CD4-positive, alpha-beta T cell treated with Interleukin-21 for 1 hour (primary cell): ENCODE measurements at regions not wholly inside any gene's neighbourhood (a gene's known extent, or its start where the extent isn't known, plus 50 kb on each side); places are given as distances from the start of the nearest gene placed in this dataset.
"Not testable (repeated sequence)": the region's sequence is repeated elsewhere in the genome, so short reads cannot be mapped to it uniquely, and the experiment has no call there.

Experiments
- DNase-seq: peaks from one replicate; pipeline ENCODE4 v3.0.0-alpha.2; 2020

GRCh38 chr9:90046317-90046861 lies 441.6 kb downstream of the GADD45G start:
- no peak for DNase-seq

GRCh38 chr9:90047828-90048227 lies 443.0 kb downstream of the GADD45G start:
- DNase-seq, result no peak

- no peak for DNase-seq
Observed at GRCh38 chr9:90052366-90052765, 447.6 kb downstream of the GADD45G start.

- DNase-seq, result no peak
Observed at GRCh38 chr9:90053027-90053426, 448.2 kb downstream of the GADD45G start.

- DNase-seq, result no peak
Observed at GRCh38 chr9:90054810-90055209, 450.0 kb downstream of the GADD45G start.

- DNase-seq, result no peak
Observed at GRCh38 chr9:90055226-90055625, 450.4 kb downstream of the GADD45G start.

GRCh38 chr9:90057361-90057760 lies 452.5 kb downstream of the GADD45G start:
- no peak for DNase-seq

- DNase-seq, result no peak
Observed at GRCh38 chr9:90058182-90058763, 453.5 kb downstream of the GADD45G start.

- DNase-seq, result no peak
Observed at GRCh38 chr9:90059436-90059835, 454.6 kb downstream of the GADD45G start.

- no peak for DNase-seq
Observed at GRCh38 chr9:90060256-90060655, 455.4 kb downstream of the GADD45G start.

- DNase-seq, result no peak
Observed at GRCh38 chr9:90061187-90061586, 456.4 kb downstream of the GADD45G start.

- DNase-seq, result no peak
Observed at GRCh38 chr9:90062982-90063381, 458.2 kb downstream of the GADD45G start.

- no peak for DNase-seq
Observed at GRCh38 chr9:90064248-90064647, 459.4 kb downstream of the GADD45G start.

GRCh38 chr9:90064971-90065370 lies 460.2 kb downstream of the GADD45G start:
- DNase-seq, result no peak

GRCh38 chr9:90065851-90066250 lies 461.0 kb downstream of the GADD45G start:
- DNase-seq, result no peak

- DNase-seq, result no peak
Observed at GRCh38 chr9:90069085-90069484, 464.3 kb downstream of the GADD45G start.

GRCh38 chr9:90070056-90070455 lies 465.2 kb downstream of the GADD45G start:
- DNase-seq, result no peak

GRCh38 chr9:90070469-90070868 lies 465.7 kb downstream of the GADD45G start:
- DNase-seq, result no peak

GRCh38 chr9:90070931-90071660 lies 466.3 kb downstream of the GADD45G start:
- no peak for DNase-seq

GRCh38 chr9:90073186-90073945 lies 468.6 kb downstream of the GADD45G start:
- no peak for DNase-seq

- no peak for DNase-seq
Observed at GRCh38 chr9:90074316-90074962, 469.6 kb downstream of the GADD45G start.

GRCh38 chr9:90077598-90077997 lies 472.8 kb downstream of the GADD45G start:
- not testable (repeated sequence) for DNase-seq

GRCh38 chr9:90078988-90079421 lies 474.2 kb downstream of the GADD45G start:
- DNase-seq, result no peak
